GM19238 (cell line): ENCODE measurements at regions not wholly inside any gene's neighbourhood (a gene's known extent, or its start where the extent isn't known, plus 50 kb on each side); places are given as distances from the start of the nearest gene placed in this dataset.

Experiments used
- DNase-seq: peaks from one replicate; pipeline ENCODE4 v3.0.0; 2011; ENCODE audit warnings: low spot score; ENCODE audit not compliant: insufficient read length

DNA sequence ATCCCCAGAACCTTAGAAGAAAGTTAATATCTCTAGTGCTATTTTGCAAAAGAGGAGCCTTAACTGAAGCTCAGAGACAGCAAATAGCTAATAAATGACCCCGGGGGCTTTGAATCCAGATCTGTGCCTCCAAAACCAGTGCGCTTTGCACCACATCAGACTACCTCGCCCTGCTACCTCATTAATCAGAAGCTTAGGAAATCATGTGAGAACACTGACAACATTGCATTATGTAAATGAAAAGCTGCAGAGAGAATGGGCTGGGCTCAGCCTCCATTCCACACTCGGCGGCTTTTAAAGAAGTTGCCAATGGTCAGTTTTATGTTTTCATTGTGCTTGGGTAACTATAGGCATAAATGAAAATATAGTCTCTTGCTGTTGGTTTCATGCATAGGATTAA, 54.0 kb upstream of the STMND1 start:
- no peak for DNase-seq

DNA sequence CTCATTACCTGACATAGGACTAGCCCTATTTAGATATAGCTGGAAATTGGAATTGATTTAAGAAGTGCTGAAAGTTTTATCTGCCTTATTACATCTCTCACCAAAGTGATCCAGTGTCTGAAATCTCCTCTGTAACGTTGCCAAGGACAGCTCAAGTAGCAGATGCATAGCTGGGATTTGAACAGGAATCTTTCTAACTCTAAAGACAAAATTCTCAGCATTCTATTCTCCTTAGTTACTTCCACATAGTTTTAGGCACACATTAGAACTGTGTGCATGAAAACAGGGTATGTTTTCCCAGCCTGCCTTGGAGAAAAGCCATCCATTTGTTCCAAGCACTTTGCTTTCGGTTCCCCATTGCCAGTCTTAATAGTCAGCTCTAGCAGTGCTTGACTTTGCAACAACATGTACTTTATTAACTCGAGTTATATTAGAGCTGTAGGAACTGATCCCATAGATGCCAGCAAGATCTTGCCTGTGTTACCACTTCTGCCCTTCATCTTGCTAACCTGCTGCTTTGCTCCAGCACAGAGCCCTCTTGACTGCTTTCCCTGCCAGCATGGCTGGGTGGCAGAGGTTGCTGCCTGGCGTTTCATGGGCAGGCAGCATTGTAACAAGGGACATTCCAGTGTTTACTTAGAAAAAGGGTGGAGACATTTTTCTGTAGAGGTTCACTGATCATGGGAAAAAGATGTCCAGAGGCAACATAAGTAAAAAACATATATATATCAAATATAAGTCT, 56.1 kb upstream of the STMND1 start:
- DNase-seq, result no peak

DNA sequence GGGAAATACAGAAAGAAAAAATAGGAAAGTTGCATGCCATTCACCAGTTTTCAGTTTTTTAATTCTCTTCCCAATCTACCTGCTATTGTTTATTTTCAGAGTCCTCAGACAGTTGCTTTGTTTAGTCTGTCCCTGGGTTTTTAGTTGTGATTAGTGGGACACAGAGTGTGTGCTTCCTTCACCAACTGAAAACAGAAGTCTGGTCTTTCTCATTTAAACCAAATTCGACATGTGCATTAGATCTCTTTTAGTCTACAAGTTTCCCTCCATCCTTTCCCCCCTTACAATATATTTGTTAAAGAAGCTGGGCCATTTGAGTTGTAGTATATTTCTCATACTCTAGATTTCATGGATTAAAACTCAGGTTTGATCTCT, 58.7 kb upstream of the STMND1 start:
- DNase-seq, result no peak

GRCh38 chr6:17042422-17043147, 59.3 kb upstream of the STMND1 start:
- DNase-seq, result no peak

DNA sequence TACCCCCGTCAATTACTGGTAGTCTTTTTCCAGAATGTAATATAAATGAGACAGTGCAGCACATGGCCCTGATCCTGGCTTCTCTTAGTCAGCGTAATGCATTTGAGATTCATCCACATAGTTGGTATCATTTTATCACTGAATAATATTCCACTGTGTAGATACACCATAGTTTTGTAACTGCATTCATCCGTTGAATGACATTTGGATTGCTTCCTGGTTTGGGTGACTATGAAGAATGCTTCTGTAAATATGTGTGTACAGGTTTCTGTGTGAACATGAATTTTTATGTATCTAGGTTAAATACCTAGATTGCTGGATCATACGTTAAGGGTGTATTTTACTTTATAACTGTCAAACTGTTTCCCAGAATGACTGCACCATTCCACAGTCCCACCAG, 62.6 kb upstream of the STMND1 start:
- no peak for DNase-seq

DNA sequence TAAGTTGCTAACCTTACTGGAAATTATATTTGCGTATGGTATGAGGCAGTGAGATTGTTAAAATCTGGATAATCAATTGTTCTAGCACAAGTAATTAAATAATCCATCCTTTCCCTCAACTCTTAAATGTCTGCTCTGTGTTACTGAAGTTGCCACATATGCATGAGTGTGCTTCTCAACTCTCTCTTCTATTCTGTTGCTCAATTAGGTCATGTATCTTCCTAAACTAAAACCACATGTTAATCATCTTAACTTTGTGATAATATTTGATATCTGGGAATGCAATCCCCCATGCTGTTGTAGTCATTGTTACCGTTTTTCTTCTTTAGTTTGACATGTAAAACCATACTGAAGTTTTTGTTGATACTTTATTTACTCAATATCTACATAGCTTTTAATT, 63.5 kb upstream of the STMND1 start:
- no peak for DNase-seq

- no peak for DNase-seq
These were observed 65.8 kb upstream of the STMND1 start for GRCh38 chr6:17036065-17036393.

DNA sequence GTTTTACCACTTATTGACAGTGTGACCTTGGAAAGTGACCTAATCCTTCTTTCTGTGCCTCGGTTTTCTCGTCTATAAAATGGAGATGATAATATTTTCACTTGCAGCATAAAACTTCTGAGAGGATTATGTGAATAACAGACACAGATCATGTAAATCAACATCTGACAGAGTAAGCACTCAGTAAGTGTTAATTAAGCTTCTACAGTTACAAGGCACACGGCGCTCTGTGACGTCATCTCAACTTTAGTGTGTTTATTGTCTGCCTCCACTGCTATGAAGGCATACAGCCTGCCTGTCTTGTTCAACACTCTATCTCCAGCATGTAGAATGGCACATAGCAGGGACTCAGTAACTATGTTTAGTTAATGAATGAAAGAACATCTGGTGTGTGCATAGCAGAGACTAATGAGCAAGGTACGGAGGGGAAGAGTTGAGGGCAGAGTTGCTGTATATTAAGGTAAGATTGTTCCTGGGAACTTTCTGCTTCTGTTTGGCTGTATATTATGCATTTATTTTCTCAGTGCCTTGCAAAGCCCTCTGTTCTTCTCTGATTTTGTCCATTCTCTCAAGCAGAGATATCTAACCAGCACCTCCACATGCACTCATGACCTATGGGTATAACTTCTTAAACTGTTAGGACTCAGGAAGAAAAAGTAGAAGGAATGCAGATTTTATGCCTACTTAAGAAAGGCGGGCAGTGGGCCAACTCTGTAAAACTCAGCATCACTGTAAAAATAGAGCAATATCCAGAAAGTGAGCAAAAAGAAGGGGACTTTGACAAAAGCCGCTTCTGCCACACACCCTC, 66.4 kb upstream of the STMND1 start:
- no peak for DNase-seq

DNA sequence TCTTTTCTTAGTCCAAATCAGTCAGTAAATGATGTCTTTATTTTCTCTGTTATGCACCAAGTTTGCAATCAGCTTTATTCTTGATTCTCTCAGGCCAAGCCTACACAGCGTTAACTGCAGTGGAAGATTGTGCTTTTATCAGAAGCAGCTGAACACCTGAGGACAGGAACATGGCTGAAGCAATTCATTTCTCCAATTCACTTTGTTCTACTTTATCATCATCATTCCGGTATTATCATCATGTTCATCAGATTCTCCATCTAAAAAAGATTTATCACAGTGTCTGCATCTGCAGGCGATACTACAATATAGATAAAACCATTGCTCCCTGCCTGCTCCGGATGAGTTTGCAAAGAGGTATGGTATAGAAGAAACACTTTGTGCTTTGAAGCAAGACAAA, 68.1 kb upstream of the STMND1 start:
- no peak for DNase-seq

GRCh38 chr6:17032988-17033634, 68.7 kb upstream of the STMND1 start:
- no peak for DNase-seq

GRCh38 chr6:17032590-17032987, 69.3 kb upstream of the STMND1 start:
- no peak for DNase-seq

DNA sequence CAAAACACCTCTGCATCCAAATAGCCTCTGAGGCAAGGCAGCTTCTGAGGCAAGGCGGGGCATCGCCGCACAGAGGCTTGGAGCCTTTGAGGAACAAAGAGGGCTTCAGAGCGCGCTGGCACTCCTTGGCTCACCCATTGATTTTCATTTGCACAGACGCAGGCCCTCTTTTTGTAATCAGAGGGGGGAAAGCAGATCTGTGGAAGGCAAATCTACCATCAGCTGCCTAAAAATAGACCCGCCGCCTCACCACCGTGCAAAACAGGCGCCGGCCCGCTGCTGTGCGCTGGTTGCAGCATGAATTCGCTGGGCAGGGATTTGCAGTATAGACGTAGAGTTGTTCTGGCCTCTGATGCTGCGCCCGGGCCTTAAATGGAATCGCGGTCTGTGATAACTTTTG, 69.9 kb upstream of the STMND1 start:
- DNase-seq, result no peak

- no peak for DNase-seq
These were observed 74.4 kb upstream of the STMND1 start for GRCh38 chr6:17027441-17027840.

GRCh38 chr6:17022604-17023003, 79.2 kb upstream of the STMND1 start:
- no peak for DNase-seq

DNA sequence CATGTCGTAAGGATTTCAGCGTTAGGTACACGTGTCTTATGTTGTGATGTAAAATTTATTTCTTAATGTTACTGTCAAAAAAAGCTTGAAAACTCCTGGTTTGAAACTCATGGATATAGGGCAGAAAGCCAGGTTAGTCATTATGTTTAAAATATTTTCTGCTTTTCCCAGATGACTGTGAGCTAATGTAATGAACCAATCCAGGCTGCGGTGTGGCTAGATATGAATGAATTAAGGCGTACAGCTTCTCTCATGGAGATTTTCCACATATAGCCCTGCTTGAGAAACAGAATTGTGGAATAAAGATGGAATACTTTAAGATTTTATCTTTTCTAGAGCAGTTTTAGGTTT, 80.3 kb upstream of the STMND1 start:
- no peak for DNase-seq

DNA sequence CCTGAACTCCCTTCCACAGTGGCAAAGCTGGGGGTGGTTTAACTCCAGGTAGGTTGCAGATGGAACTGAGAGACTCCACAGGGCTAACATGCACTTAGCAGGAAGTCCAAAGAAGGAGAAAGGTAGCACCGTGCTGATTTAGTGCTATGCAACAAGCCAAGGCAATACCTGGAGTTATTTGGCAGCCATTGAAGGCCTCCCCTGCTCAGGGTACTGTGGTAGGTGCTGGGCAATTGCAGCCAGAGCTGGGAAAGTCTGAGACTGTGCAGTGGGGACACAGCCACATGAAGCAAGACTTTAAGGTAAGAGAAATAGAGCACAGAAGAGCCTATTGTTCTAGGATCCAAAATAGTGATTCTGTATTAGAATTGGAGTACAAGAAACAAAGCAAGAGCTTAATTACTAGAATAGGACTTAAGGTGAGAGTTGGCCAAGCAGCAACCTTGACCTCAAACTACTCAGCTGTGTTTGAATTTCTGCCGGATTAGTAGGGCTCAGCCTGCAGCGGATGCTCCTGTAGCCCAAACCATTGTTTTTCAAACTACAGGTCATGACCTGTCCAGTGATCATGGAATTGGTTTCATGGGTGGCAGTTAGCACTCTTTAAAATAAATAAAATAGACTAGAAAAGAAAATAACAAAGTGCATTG, 80.8 kb upstream of the STMND1 start:
- no peak for DNase-seq

DNA sequence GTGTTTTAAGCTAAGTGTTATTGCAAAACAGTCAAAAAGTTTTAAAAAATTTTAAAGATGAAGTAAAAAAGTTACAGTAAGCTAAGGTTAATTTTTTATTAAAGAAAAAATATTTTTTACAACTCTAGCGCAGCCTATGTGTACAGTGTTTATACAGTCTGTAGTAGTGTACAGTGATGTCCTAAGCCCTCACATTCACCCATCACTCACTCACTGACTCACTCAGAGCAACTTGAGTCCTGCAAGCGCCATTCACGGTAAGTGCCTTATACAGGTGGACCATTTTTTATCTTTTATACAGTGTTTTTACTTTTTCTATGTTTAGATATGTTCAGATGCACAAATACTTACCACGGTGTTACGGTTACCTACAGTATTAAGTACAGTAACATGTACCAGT, 83.4 kb upstream of the STMND1 start:
- no peak for DNase-seq

DNA sequence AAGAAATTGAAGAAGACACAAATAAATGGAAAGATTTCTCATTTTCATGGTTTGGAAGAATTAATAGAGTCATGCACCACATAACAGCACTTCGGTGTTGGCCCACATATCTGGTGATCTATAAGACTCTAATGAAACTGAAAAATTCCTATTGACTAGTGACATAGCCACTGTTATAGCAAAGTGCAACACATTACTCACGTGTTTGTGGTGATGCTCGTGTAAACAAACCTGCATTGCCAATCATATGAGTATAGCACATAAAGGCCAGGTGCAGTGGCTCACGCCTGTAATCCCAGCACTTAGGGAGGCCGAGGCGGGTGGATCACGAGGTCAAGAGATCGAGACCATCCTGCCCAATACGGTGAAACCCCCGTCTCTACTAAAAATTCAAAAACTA, 84.4 kb upstream of the STMND1 start:
- no peak for DNase-seq

DNA sequence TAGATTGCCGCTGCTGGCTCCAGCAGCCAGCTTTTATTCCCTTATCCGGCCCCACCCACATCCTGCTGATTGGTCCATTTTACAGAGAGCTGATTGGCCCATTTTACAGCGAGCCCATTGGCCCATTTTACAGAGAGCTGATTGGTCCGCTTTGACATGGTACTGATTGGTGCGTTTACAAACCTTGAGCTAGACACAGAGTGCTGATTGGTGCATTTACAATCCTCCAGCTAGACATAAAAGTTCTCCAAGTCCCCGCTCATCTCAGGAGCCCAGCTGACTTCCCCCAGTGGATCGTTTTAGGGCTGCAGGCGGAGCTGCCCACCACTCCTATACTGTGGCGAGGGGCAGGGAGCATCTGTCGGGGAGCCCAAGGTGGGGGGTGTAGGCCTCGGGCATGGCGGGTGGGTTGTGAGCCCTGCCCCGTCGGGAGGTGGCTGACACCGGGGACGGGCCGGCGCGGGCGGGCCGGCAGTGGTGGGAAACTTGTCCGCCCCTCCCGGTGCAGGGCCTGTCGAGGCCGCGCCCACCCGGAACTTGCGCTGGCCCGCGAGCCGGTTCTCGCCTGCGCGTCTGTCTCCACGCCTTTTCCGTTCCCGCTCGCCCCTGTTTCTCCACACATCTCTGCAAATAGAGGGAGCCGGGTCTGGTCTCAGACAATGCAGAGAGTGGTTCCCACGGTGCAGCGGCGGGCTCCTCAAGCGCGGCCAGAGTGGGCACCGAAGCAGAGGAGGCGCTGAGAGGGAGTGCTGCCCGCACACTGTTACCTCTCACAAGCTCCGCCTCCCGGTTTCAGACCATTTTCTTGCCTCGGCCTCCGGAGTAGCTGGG, 86.1 kb upstream of the STMND1 start:
- DNase-seq, result no peak

GRCh38 chr6:17015144-17015543, 86.7 kb upstream of the STMND1 start:
- DNase-seq, result no peak

DNA sequence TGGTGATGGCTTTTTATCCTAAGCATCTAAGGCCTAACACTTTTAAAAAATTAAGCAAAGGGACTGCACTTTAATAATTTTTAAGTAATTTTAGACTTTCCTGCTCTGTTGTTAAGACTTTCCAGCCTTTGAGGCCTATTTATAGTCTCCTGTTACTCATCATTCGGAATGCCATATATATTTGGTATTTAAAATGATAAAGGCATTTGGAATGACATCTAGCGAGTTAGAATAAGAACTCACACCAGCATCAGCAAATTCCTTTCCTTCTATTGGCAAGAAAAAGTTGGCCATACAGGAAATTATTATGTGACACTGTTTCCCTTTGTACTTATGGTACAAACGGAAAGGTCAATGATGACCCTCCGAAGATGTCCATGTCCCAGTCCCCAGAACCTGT, 88.1 kb upstream of the STMND1 start:
- DNase-seq, result no peak
